Testis (tissue), 2 donors: ENCODE measurements at regions not wholly inside any gene's neighbourhood (a gene's known extent, or its start where the extent isn't known, plus 50 kb on each side); places are given as distances from the start of the nearest gene placed in this dataset.

Experiments used
- CTCF ChIP-seq, 3 experiments: fragments of 450-650 bp in 2 of 3; fragments of 200-600 bp in 1 of 3; sonication (generic) in 1 of 3; IDR thresholded peaks; one replicate each; pipeline ENCODE4 v1.5.1; 2016 to 2019; ENCODE audit warnings: antibody characterized with exemption in 3 of 3, mild to moderate bottlenecking in 2 of 3, moderate library complexity in 1 of 3
- POLR2A ChIP-seq: fragments of 450-650 bp; IDR thresholded peaks from one replicate; pipeline ENCODE4 v1.6.1; 2017; ENCODE audit warnings: antibody characterized with exemption, mild to moderate bottlenecking, moderate library complexity

GRCh38 chr18:47397671-47398319 lies 146.3 kb upstream of the SKOR2 start:
- TF ChIP-seq CTCF (IDR thresholded peaks at IDR 0.05) = peak in 1 of 3 experiments; percentile 38
- TF ChIP-seq POLR2A = no peak
